Jurkat, Clone E6-1 (cell line): ENCODE measurements at regions not wholly inside any gene's neighbourhood (a gene's known extent, or its start where the extent isn't known, plus 50 kb on each side); places are given as distances from the start of the nearest gene placed in this dataset.

Experiments
- DNase-seq: peaks from one replicate; pipeline ENCODE4 v3.0.0-alpha.2; 2011; ENCODE audit warnings: low read depth, low spot score
- H3K4me3 ChIP-seq: 2 replicates; pipeline ENCODE4 v1.5.1; 2011; ENCODE audit warnings: mild to moderate bottlenecking, low read length, control low read depth, moderate library complexity

GRCh38 chr15:53404930-53405493, 354.5 kb downstream of the WDR72 start:
- no peak for DNase-seq
- H3K4me3 ChIP-seq = no peak overlapping the region

GRCh38 chr15:53401503-53401902, 358.0 kb downstream of the WDR72 start:
- H3K4me3 ChIP-seq = no peak overlapping the region

GRCh38 chr15:53400986-53401385, 358.5 kb downstream of the WDR72 start:
- no peak for DNase-seq
- no peak overlapping the region for H3K4me3 ChIP-seq

More at GRCh38 chr15:53401503-53401902, 358.0 kb downstream of the WDR72 start:
- no peak for DNase-seq

GRCh38 chr15:53397041-53397616, 362.3 kb downstream of the WDR72 start:
- no peak overlapping the region for H3K4me3 ChIP-seq
- DNase-seq = no peak

- H3K4me3 ChIP-seq = no peak overlapping the region
- DNase-seq = no peak
Observed at GRCh38 chr15:53395871-53396270, 363.6 kb downstream of the WDR72 start.

- no peak overlapping the region for H3K4me3 ChIP-seq
- no peak for DNase-seq
Observed at GRCh38 chr15:53390549-53390948, 368.9 kb downstream of the WDR72 start.

GRCh38 chr15:53389271-53390037, 370.0 kb downstream of the WDR72 start:
- DNase-seq = no peak
- no peak overlapping the region for H3K4me3 ChIP-seq

GRCh38 chr15:53384417-53384816, 375.0 kb downstream of the WDR72 start:
- DNase-seq = peak; percentile 1
- no peak overlapping the region for H3K4me3 ChIP-seq

GRCh38 chr15:53378096-53378800, 381.2 kb downstream of the WDR72 start:
- no peak overlapping the region for H3K4me3 ChIP-seq
- no peak for DNase-seq

GRCh38 chr15:53367740-53368139, 391.7 kb downstream of the WDR72 start:
- H3K4me3 ChIP-seq = no peak overlapping the region
- DNase-seq = no peak

GRCh38 chr15:53360881-53361280, 398.6 kb downstream of the WDR72 start:
- no peak for DNase-seq
- no peak overlapping the region for H3K4me3 ChIP-seq

GRCh38 chr15:53359038-53359437, 400.4 kb downstream of the WDR72 start:
- no peak for DNase-seq
- H3K4me3 ChIP-seq = no peak overlapping the region

GRCh38 chr15:53354874-53355273, 404.6 kb downstream of the WDR72 start:
- no peak for DNase-seq
- H3K4me3 ChIP-seq = no peak overlapping the region

GRCh38 chr15:53351373-53351772, 408.1 kb downstream of the WDR72 start:
- no peak overlapping the region for H3K4me3 ChIP-seq
- DNase-seq = no peak

GRCh38 chr15:53346583-53346982, 412.9 kb downstream of the WDR72 start:
- no peak for DNase-seq
- H3K4me3 ChIP-seq = no peak overlapping the region

- DNase-seq = no peak
- no peak overlapping the region for H3K4me3 ChIP-seq
Observed at GRCh38 chr15:53331328-53332190, 427.9 kb downstream of the WDR72 start.

- no peak for DNase-seq
- H3K4me3 ChIP-seq = no peak overlapping the region
Observed at GRCh38 chr15:53328341-53328740, 431.1 kb downstream of the WDR72 start.

- H3K4me3 ChIP-seq = no peak overlapping the region
- no peak for DNase-seq
Observed at GRCh38 chr15:53324061-53324460, 435.4 kb downstream of the WDR72 start.

- no peak overlapping the region for H3K4me3 ChIP-seq
- no peak for DNase-seq
Observed at GRCh38 chr15:53323191-53323590, 436.3 kb downstream of the WDR72 start.
